Ovary (tissue), 7 donors: ENCODE measurements at regions not wholly inside any gene's neighbourhood (a gene's known extent, or its start where the extent isn't known, plus 50 kb on each side); places are given as distances from the start of the nearest gene placed in this dataset.

ENCODE experiments used
- DNase-seq, 5 donors: peaks; one replicate each; pipeline ENCODE4 v3.0.0-alpha.2; 2019 to 2020
- H3K27ac ChIP-seq, 2 donors: fragments of 200-600 bp; one replicate each; pipeline versions ENCODE4 v1.5.1 to v1.8.0; 2019 to 2022
- H3K27me3 ChIP-seq: fragments of 200-600 bp; one replicate; pipeline ENCODE4 v1.8.0; 2022
- H3K36me3 ChIP-seq: fragments of 200-600 bp; sonication (generic); one replicate; pipeline ENCODE4 v1.5.1; 2019
- H3K4me1 ChIP-seq: one replicate; pipeline ENCODE4 v1.8.1; 2013; ENCODE audit warnings: mild to moderate bottlenecking, moderate library complexity; ENCODE audit not compliant: insufficient read depth
- H3K4me3 ChIP-seq: fragments of 200-600 bp; sonication (generic); one replicate; pipeline ENCODE4 v1.5.1; 2017
- H3K9me3 ChIP-seq, 2 donors: fragments of 200-600 bp in 1 of 2; sonication (generic) in 1 of 2; one replicate each; pipeline versions ENCODE4 v1.5.1 to v1.8.1; 2013 to 2019; ENCODE audit warnings: mild to moderate bottlenecking in 1 of 2, moderate library complexity in 1 of 2
- EP300 ChIP-seq: sonication (generic); formaldehyde crosslinking; IDR thresholded peaks from one replicate; pipeline ENCODE4 v1.6.1; 2017; ENCODE audit warnings: antibody characterized with exemption
- POLR2A ChIP-seq: fragments of 450-650 bp; IDR thresholded peaks from one replicate; pipeline ENCODE4 v1.6.1; 2017; ENCODE audit warnings: antibody characterized with exemption, mild to moderate bottlenecking, moderate library complexity
- WGBS, 3 donors: extraction: QIAGEN DNeasy Blood & Tissue Kit in 1 of 3; methylation state at CpG; one replicate each; pipeline versions ENCODE4 v1.1.5 to v1.1.7; 2013 to 2017; 5-methylcytosine and 5-hydroxymethylcytosine counted together
- intact Hi-C, 4 donors: fragments of 100-400 bp; cut with DNase I; formaldehyde crosslinking; loops; one replicate each; pipeline versions ENCODE4 v1.11.0 to v1.15.1; 2022 to 2023
- TF ChIP-seq, protein P1 (sequence below), 3 donors: fragments of 450-650 bp in 2 of 3; fragments of 200-600 bp in 1 of 3; IDR thresholded peaks; one replicate each; pipeline versions ENCODE4 v1.5.1 to v1.8.0; 2016 to 2022; ENCODE audit warnings: antibody characterized with exemption in 3 of 3, mild to moderate bottlenecking in 1 of 3
- donor health status: DM: no; HTN: no; CAD: no; lungs with moderate emphysema.
- donor health status: DM: no; HTN: no; CAD: no.
- donor health status: Bipolar disorder and iron deficiency.
- donor health status: DM: no; HTN: no; CAD: no.
- donor health status: DM: yes; HTN: yes; CAD: no.

DNA sequence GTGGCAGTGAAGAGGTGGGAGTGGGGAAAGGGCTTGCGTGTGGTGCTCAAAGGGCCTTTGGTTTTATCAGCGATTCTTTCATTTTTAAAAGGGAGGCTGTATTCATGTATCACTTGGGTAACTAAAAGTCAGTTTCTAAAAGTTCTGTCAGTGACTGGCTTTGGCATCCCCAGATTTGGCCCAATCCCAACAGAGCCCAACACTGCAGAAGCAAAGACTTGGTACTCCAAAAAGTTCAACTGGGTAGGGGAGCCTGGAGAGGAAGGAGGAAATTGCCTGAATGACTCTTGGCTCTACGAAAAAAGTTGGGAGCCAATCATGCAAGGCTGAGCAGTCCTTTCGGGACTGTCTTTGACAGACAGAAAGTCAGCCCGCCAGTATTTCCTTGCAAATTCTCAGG, 54.5 kb upstream of the COL13A1 start:
- intact Hi-C loops = no loop called here
- no peak overlapping the region for H3K27ac ChIP-seq
- DNase-seq = no peak
- no peaks in the 10 kb centered on the region for H3K27me3 ChIP-seq
- TF ChIP-seq EP300 (no peak), POLR2A (no peak)
- TF ChIP-seq, protein P1, sequence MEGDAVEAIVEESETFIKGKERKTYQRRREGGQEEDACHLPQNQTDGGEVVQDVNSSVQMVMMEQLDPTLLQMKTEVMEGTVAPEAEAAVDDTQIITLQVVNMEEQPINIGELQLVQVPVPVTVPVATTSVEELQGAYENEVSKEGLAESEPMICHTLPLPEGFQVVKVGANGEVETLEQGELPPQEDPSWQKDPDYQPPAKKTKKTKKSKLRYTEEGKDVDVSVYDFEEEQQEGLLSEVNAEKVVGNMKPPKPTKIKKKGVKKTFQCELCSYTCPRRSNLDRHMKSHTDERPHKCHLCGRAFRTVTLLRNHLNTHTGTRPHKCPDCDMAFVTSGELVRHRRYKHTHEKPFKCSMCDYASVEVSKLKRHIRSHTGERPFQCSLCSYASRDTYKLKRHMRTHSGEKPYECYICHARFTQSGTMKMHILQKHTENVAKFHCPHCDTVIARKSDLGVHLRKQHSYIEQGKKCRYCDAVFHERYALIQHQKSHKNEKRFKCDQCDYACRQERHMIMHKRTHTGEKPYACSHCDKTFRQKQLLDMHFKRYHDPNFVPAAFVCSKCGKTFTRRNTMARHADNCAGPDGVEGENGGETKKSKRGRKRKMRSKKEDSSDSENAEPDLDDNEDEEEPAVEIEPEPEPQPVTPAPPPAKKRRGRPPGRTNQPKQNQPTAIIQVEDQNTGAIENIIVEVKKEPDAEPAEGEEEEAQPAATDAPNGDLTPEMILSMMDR (IDR thresholded peaks at IDR 0.05) = no peak
- H3K36me3 ChIP-seq = no peaks in the 10 kb centered on the region
- H3K9me3 ChIP-seq = no peaks in the 10 kb centered on the region
- no peak overlapping the region for H3K4me3 ChIP-seq
- WGBS, 3 donors = 84 to 92% (median 86%) methylated on average over 5 of the region's 5 CpGs
- no peaks in the 10 kb centered on the region for H3K4me1 ChIP-seq

DNA sequence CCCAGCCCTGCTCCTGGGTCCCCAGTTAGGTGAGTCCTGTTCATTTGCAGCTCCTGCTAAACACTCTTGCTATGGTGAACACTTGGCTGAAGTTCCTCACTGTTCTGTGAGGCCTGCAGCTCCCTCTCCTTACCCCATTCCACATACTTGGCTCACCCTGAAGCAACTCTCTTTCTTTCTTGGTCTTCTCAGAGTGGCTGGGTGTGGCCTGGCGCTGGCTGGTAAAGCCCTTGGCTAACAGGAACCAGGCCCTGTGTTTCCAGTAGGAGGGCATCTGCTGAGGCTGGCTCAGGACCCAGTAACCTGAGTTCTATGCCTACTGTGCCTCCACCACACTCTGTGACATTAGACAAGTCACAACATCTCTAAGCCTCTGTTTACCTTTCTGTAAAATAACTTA, 53.1 kb upstream of the COL13A1 start:
- TF ChIP-seq, protein P1 (IDR thresholded peaks at IDR 0.05) = no peak
- TF ChIP-seq POLR2A (no peak), EP300 (no peak)

DNA sequence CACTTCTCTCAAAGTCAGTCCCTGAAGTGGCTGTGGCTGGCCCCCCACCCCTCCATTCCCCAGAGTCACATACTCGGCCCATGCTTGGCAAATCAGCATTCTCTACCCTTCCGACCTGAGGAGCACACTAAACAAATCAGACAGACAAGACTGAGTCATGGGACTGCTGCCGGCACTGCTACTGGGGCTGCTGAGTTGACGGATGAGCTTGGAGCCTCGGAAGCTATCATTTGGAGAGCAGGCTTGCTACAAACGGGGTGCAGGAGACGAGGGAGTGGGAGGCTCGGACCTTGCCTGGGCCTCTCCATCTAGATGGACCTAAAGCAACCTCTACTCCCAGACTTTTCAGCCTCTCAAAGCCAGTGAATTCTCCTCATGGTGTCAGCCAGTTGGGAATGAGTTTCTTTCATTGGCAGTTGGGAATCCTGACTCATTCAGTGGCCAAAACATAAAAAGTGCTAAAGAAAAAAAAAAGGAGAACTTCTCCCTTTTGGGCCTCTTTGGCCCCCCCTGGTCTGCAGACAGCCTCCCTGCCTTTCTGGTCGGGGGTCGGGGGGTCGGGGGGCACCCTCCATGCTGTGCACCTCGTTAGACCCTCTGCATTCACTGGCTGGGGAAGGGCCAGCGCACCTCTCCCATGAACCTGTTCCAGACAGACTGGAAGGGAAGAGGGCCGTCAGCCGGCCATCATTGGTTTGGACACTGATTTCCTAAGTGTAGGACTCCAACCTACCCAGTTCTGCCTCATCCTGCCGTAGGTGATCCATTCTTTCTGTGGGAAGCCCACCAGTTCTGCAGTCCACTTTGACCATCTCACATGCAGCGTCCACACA, 52.3 kb upstream of the COL13A1 start:
- intact Hi-C loops = no loop called here
- 66 to 73% (median 70%) methylated on average over 17 of the region's 17 CpGs for WGBS, 3 donors

More for the DNA sequence above, 53.1 kb upstream of the COL13A1 start:
- no peaks in the 10 kb centered on the region for H3K36me3 ChIP-seq
- WGBS, 3 donors = 0 to 94% (median 44%) methylated on average over 1 of the region's 1 CpG
- no peak overlapping the region for H3K27ac ChIP-seq
- intact Hi-C loops = no loop called here
- no peaks in the 10 kb centered on the region for H3K9me3 ChIP-seq
- no peaks in the 10 kb centered on the region for H3K27me3 ChIP-seq
- no peaks in the 10 kb centered on the region for H3K4me1 ChIP-seq
- no peak for DNase-seq
- no peak overlapping the region for H3K4me3 ChIP-seq

DNA sequence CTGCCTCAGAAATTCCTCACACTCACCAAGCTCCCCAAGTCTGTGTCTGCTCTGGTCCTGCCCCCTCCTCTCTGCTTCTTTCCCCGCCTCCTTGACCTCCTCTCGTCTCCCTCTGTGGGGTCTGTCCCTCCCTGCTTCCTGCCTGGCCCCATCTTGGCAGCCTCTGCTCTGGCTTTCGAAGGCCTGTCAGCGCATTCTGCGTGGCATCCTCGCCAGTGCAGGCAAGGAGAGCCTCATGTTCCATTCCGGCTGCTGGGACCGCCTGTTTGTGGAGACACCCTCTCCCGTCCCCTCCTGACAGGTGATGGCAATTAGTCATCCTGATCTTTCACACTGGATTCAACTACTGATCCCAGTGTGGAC, 51.7 kb upstream of the COL13A1 start:
- 90 to 94% (median 91%) methylated on average over 9 of the region's 9 CpGs for WGBS, 3 donors
- TF ChIP-seq POLR2A = no peak
- TF ChIP-seq EP300 = no peak
- TF ChIP-seq, protein P1 (IDR thresholded peaks at IDR 0.05) = no peak
- H3K9me3 ChIP-seq = no peaks in the 10 kb centered on the region
- no peaks in the 10 kb centered on the region for H3K4me1 ChIP-seq
- H3K27ac ChIP-seq = no peak overlapping the region
- intact Hi-C loops = no loop called here
- H3K27me3 ChIP-seq = no peaks in the 10 kb centered on the region
- no peak overlapping the region for H3K4me3 ChIP-seq
- H3K36me3 ChIP-seq = no peaks in the 10 kb centered on the region
- no peak for DNase-seq

More for the DNA sequence above, 52.3 kb upstream of the COL13A1 start:
- TF ChIP-seq POLR2A = no peak
- TF ChIP-seq, protein P1 (IDR thresholded peaks at IDR 0.05) = no peak
- TF ChIP-seq EP300 = no peak
- no peak overlapping the region for H3K27ac ChIP-seq
- no peaks in the 10 kb centered on the region for H3K4me1 ChIP-seq
- H3K27me3 ChIP-seq = no peaks in the 10 kb centered on the region
- H3K36me3 ChIP-seq = no peaks in the 10 kb centered on the region
- no peak for DNase-seq
- no peaks in the 10 kb centered on the region for H3K9me3 ChIP-seq
- no peak overlapping the region for H3K4me3 ChIP-seq
